ENCODE measurements at regions not wholly inside any gene's neighbourhood (a gene's known extent, or its start where the extent isn't known, plus 50 kb on each side); places are given as distances from the start of the nearest gene placed in this dataset.

GRCh38 chr13:33373624-33374023, 88.1 kb upstream of the STARD13 start:
- DNase-seq = no peak

GRCh38 chr13:33375421-33375820, 89.9 kb upstream of the STARD13 start:
- no peak for DNase-seq

DNA sequence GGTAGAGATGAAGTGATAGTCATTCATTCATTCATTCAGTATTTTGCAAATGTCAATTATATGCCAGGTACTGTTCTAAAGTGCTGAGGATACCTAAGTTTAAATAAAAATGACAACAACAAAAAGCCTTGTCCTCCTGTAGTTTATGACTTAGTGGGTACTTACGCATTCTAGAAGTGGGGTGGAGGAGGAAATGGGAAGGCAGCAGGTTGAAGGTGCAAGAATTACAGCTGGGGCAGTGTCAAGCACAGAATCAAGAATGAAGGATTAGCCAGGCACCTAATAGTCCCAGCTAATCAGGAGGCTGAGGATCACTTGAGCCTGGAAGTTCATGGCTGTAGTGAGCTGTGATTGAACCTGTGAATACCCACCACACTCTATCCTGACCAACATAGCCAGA, 90.7 kb upstream of the STARD13 start:
- no peak for DNase-seq

- no peak for DNase-seq
These were observed 91.9 kb upstream of the STARD13 start for GRCh38 chr13:33377411-33377810.

DNA sequence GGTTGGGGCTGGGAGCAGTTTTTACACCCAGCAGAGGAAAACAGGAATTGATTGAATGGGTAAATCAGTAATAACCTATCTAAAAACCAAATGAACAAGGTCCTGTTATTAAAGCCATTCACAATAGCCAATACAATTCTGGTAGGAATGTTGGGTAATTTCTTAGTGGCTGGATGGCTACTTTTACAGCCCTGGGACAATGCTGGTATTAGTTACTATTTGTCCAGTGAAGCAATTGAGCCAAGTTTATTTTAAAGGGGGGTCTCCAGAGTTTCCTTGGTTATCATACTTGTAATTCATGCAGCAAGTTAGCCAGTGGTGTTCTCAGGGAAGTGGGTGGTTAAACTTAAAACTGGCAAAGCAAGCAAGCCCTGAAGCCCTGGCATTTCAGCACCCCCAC, 92.3 kb upstream of the STARD13 start:
- DNase-seq = no peak

- no peak for DNase-seq
These were observed 94.1 kb upstream of the STARD13 start for GRCh38 chr13:33379608-33380007.

DNA sequence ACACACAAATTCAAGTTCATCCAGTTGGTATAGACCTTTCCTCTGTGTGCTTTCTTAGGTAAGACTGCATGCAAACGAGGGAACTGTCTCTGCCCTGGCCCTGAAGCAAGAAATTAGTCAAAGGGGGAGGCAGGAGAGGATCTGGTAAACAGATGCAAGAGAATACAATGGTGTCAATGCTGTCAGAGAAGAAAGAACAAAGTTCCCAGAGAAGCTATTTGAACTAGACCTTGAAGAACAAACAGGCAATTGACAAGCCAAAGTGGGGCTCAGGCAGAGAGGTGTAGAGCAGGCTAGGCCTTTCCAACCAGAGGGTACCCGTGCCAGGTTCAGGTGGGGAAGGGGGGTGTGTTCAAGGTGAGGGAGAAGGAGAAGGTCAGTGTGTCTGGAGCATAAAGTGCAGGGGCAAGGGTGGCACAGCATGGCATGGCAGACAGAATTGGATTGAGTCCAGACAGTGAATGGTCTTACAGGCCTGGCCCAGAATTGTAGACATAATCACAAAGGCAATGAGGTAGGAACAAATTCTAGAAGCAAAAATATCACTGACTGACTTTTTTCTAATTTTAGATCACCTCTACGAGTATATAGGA, 95.0 kb upstream of the STARD13 start:
- DNase-seq = no peak

DNA sequence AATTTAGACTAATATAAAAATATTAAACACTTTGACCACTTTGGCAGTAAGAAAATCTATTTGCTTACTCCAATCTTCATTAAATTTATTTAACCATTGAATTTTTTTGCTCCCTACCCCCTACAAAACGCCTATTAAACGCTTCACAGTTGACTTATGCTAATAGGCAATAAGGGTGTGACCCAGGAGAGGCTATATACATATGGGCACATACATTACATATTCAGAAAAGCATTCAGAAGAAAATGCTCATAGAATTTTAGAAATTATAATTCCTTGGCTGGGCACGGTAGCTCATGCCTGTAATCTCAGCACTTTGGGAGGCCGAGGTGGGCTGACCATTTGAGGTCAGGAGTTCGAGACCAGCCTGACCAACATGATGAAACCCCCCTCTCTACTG, 95.6 kb upstream of the STARD13 start:
- DNase-seq = no peak

GRCh38 chr13:33381906-33382305, 96.4 kb upstream of the STARD13 start:
- DNase-seq = no peak

- no peak for DNase-seq
These were observed 98.4 kb upstream of the STARD13 start for GRCh38 chr13:33383724-33384577.

- DNase-seq = no peak
These were observed 102.9 kb upstream of the STARD13 start for GRCh38 chr13:33388286-33388998.

DNA sequence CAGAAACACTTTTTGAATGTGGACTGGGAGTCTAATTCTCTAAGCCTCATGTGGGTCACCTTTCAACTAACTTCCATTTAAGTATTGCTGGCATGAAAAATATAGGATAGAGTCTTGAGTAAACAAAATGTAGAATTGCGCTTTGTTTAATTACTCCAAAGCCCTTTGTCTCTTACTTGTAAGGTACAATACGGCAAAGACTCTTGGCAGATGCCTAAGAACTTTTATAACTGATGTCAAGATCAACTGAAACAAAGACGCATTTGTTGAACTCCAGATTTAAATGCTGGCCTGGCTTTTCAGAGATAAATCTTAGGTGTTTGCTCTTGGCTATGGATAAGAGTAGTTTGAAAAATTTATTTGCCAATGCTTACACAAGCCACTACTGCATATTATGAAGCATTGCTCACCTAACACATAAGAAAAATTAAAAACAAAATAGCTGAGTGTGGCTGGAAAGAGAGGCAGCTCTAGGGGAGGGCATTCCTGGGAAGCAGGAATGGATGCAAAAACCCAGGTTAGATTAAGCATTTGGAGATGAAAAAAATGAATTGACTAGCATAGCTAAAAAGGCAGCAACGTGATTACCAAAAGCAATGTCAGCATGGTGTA, 107.3 kb upstream of the STARD13 start:
- DNase-seq = no peak

GRCh38 chr13:33394294-33394932, 108.9 kb upstream of the STARD13 start:
- no peak for DNase-seq

GRCh38 chr13:33401238-33401637, 115.7 kb upstream of the STARD13 start:
- DNase-seq = no peak

- no peak for DNase-seq
These were observed 117.4 kb upstream of the STARD13 start for GRCh38 chr13:33402975-33403374.

GRCh38 chr13:33403807-33404362, 118.3 kb upstream of the STARD13 start:
- DNase-seq = no peak

DNA sequence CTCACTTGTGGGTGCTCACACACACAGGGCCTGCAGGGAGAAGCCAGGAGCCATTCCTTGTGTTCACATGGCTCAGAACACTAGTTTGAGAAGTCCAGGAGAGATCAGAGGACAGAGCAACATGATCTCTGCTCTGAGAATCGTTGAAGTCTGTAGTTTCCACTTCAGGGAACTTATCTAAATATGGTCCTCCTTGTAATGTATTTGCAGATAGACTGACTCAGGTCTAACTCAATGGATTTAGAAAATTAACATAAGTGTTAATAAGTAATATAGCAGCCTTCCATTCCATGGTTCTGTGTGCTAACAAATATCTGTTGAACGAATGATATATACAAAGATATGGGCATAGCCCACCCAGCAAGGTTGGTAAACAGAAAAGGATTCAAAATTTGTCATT, 119.8 kb upstream of the STARD13 start:
- no peak for DNase-seq

DNA sequence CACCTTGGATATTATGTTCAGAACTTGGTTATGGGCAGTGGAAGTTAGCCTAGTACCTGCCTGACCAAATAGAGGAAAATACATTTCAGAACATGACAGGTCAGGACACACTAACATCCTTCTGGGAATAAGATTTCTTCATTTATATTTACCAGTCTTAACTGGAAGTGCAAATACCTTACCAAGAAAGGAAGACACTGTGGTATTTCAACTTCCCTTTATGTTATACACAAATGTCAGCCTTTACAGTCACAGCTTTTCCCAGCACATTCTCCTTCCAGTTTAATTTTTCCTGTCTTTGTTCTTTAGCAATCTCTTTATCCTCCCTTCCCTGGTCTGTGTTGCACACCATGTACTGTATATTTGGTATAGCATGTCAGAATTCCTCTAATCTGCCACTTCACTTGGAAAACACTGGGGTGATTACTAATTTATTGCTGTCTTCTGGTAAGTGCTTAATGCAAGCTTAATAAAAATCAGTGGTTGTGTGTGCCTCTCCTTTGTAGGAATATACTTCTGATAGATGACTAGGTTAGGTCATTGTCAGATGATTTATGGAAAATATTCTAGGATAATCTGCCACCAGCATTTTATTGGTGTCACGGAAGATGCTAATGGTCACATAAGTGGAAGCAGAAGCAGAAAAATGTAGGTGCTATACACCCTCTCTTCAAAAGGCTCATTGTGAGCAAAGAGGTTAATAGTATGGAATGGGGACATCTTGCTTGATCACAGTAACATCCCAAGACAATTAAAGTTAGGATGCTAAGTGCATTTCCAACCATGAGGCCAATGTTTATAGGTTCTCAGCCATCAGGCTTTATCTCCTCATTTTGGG, 124.3 kb upstream of the STARD13 start:
- DNase-seq = no peak

DNA sequence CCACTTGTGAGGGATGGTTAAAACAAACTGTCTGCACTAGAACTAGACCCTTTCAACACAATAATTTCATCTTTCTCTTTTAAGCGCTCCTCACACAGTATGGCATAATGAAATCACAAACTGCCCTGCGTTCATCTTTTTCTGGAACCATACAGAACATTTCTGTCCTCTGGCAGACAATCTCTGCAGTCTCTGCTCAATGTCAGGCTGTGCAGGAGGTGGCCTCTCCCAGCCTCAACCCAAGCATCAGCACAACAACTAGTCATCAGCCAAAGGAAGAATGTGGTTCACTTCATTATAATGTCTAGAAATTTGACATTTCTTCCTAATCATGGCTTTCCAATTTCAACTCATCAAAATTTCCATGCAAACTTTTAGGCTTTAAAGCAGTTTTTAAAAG, 125.1 kb upstream of the STARD13 start:
- no peak for DNase-seq

- DNase-seq = no peak
These were observed 125.8 kb upstream of the STARD13 start for GRCh38 chr13:33411312-33411711.

DNA sequence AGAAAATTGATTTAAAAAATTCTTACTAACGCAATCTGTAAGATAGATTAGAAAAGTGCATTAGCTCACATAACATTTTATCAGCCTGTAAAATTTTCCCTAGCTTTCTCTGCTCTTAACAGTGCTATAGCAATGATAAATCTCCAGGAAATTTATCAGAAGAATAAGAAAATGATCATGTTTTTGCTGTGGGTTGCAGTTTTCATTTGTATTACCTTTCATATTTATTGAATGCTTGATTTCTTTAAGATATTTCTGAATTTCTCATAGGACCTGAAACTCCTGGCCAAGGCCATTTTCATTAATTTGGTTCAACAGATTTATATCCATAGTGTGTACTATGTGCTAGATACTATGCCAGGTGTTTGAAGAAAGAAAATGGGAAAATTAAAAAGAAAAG, 130.3 kb upstream of the STARD13 start:
- no peak for DNase-seq
